A549 (cell line): ENCODE measurements at regions not wholly inside any gene's neighbourhood (a gene's known extent, or its start where the extent isn't known, plus 50 kb on each side); places are given as distances from the start of the nearest gene placed in this dataset.

Source experiments
- ATAC-seq, 2 experiments: fragments of 200-7000 bp in 1 of 2; fragments of >200 bp in 1 of 2; cut with Nextera tagmentation in 1 of 2; cut with Tn5 transposase in 1 of 2; 3 replicates each; pipeline versions ENCODE4 v1.8.0 to v1.9.1; 2018 to 2020; ENCODE audit warnings: mild to moderate bottlenecking in 1 of 2, moderate library complexity in 1 of 2
- CTCF ChIA-PET: fragments of 300-600 bp; sonication (Branson Sonifier 250); formaldehyde crosslinking; extraction: SDS; loops from one replicate; lab custom pipeline; 2021; ENCODE audit warnings: antibody characterized with exemption, inconsistent platforms; lab: Yijun Ruan, JAX
- POLR2A ChIA-PET: fragments of 350-600 bp; formaldehyde crosslinking; extraction: SDS; loops from one replicate; lab custom pipeline; 2021; ENCODE audit warnings: antibody characterized with exemption, inconsistent platforms; lab: Yijun Ruan, JAX
- DNase-seq, 2 experiments: peaks; one replicate each; pipeline versions ENCODE4 v3.0.0 to v3.0.0-alpha.2; 2011 to 2016; ENCODE audit warnings: low read depth in 1 of 2, low spot score in 1 of 2
- FAIRE-seq: peaks from 2 replicates; lab custom pipeline; 2011; peaks lifted over from hg19 to GRCh38; lab: Jason Lieb, UNC
- H3K27ac ChIP-seq, 2 experiments: fragments of >200 bp; sonication (Bioruptor Twin); formaldehyde crosslinking; 3 replicates each; pipeline ENCODE4 v1.5.1; 2016 to 2017
- H3K4me1 ChIP-seq: fragments of >200 bp; sonication (Bioruptor Twin); formaldehyde crosslinking; 3 replicates; pipeline ENCODE4 v1.6.1; 2016
- H3K4me2 ChIP-seq: fragments of >200 bp; sonication (Bioruptor Twin); formaldehyde crosslinking; 3 replicates; pipeline ENCODE4 v1.6.1; 2016
- H3K4me3 ChIP-seq: fragments of >200 bp; sonication (Bioruptor Twin); formaldehyde crosslinking; 3 replicates; pipeline ENCODE4 v1.5.1; 2016
- H3K9me3 ChIP-seq: fragments of >200 bp; sonication (Bioruptor Twin); formaldehyde crosslinking; 3 replicates; pipeline ENCODE4 v1.6.1; 2016
- BHLHE40 ChIP-seq: IDR thresholded peaks from 2 replicates; pipeline ENCODE4 v1.6.1; 2012; ENCODE audit warnings: low read depth, low read length, inconsistent platforms
- CHD4 ChIP-seq: fragments of 200-600 bp; sonication (generic); IDR thresholded peaks from 2 replicates; pipeline ENCODE4 v1.6.1; 2016; ENCODE audit warnings: antibody characterized with exemption, mild to moderate bottlenecking, borderline replicate concordance
- CTCF ChIP-seq: fragments of >200 bp; sonication (Bioruptor Twin); formaldehyde crosslinking; IDR thresholded peaks from 3 replicates; pipeline ENCODE4 v1.5.1; 2016
- EHMT2 ChIP-seq: fragments of 200-600 bp; sonication (generic); IDR thresholded peaks from 2 replicates; pipeline ENCODE4 v1.6.1; 2016; ENCODE audit warnings: antibody characterized with exemption, low read depth, mild to moderate bottlenecking, moderate library complexity
- ELK1 ChIP-seq: fragments of 150-350 bp; IDR thresholded peaks from 2 replicates; pipeline ENCODE4 v1.6.1; 2014; ENCODE audit warnings: low read depth, mild to moderate bottlenecking, low read length
- FOSL2 ChIP-seq, 2 experiments: fragments of 450-650 bp in 1 of 2; fragments of >200 bp in 1 of 2; sonication (Bioruptor Twin) in 1 of 2; formaldehyde crosslinking; IDR thresholded peaks; 2 replicates each; pipeline versions ENCODE4 v1.5.0 to v1.6.1; 2016 to 2020; ENCODE audit warnings: mild to moderate bottlenecking in 1 of 2, moderate library complexity in 1 of 2
- HDAC2 ChIP-seq: fragments of 200-600 bp; sonication (generic); IDR thresholded peaks from 2 replicates; pipeline ENCODE4 v1.6.1; 2016
- HES2 ChIP-seq: fragments of >200 bp; sonication (Bioruptor Twin); formaldehyde crosslinking; IDR thresholded peaks from 2 replicates; pipeline ENCODE4 v1.6.1; 2016
- HEYL ChIP-seq: fragments of 250-450 bp; sonication (Bioruptor Pico); IDR thresholded peaks from 2 replicates; pipeline ENCODE4 v1.8.0; 2021; ENCODE audit warnings: mild to moderate bottlenecking, moderate library complexity
- HMGXB4 ChIP-seq: fragments of 250-450 bp; sonication (Bioruptor Pico); IDR thresholded peaks from 2 replicates; pipeline ENCODE4 v1.5.0; 2021; ENCODE audit warnings: mild to moderate bottlenecking, moderate library complexity, borderline replicate concordance
- JUN ChIP-seq, 2 experiments: fragments of >200 bp; sonication (Bioruptor Twin); formaldehyde crosslinking; IDR thresholded peaks; 2 replicates in 1 of 2; 3 replicates in 1 of 2; pipeline ENCODE4 v1.6.1; 2016 to 2017
- JUNB ChIP-seq: fragments of >200 bp; sonication (Bioruptor Twin); formaldehyde crosslinking; IDR thresholded peaks from 2 replicates; pipeline ENCODE4 v1.6.1; 2016
- KDM5A ChIP-seq: fragments of 200-600 bp; sonication (generic); IDR thresholded peaks from 2 replicates; pipeline ENCODE4 v1.6.1; 2016; ENCODE audit warnings: antibody characterized with exemption, mild to moderate bottlenecking
- MAFK ChIP-seq: fragments of 450-650 bp; IDR thresholded peaks from 2 replicates; pipeline ENCODE4 v1.6.1; 2014; ENCODE audit not compliant: partially characterized antibody
- MYC ChIP-seq: IDR thresholded peaks from 2 replicates; pipeline ENCODE4 v1.6.1; 2012; ENCODE audit warnings: mild to moderate bottlenecking, inconsistent platforms, low read length, improper control_type of control experiment, borderline replicate concordance
- NPAS2 ChIP-seq: fragments of 250-450 bp; sonication (Bioruptor Pico); IDR thresholded peaks from 2 replicates; pipeline ENCODE4 v1.8.0; 2022; ENCODE audit warnings: mild to moderate bottlenecking, moderate library complexity, borderline replicate concordance
- PBX3 ChIP-seq: IDR thresholded peaks from 2 replicates; pipeline ENCODE4 v1.6.1; 2012
- PHF8 ChIP-seq: fragments of 200-600 bp; sonication (generic); IDR thresholded peaks from 2 replicates; pipeline ENCODE4 v1.6.1; 2016; ENCODE audit warnings: low read depth, mild to moderate bottlenecking, antibody characterized with exemption, moderate library complexity, borderline replicate concordance
- POLR2A ChIP-seq: IDR thresholded peaks from 2 replicates; pipeline ENCODE4 v1.6.1; 2012; ENCODE audit warnings: mild to moderate bottlenecking, low read length
- POLR2AphosphoS2 ChIP-seq: conservative IDR thresholded peaks from 2 replicates; pipeline ENCODE4 v1.6.1; 2012; ENCODE audit warnings: low read length, improper control_type of control experiment, inconsistent platforms
- RARB ChIP-seq: fragments of 250-450 bp; sonication (Bioruptor Pico); IDR thresholded peaks from 2 replicates; pipeline ENCODE4 v1.8.0; 2021; ENCODE audit warnings: mild to moderate bottlenecking, moderate library complexity
- RCOR1 ChIP-seq: fragments of 150-350 bp; IDR thresholded peaks from 2 replicates; pipeline ENCODE4 v1.6.1; 2014; ENCODE audit warnings: antibody characterized with exemption, low read length, low read depth
- RFX5 ChIP-seq: fragments of 450-650 bp; IDR thresholded peaks from 2 replicates; pipeline ENCODE4 v1.7.1; 2014; ENCODE audit warnings: antibody characterized with exemption, mild to moderate bottlenecking, moderate library complexity
- SMC3 ChIP-seq: fragments of >200 bp; sonication (Bioruptor Twin); formaldehyde crosslinking; IDR thresholded peaks from 3 replicates; pipeline ENCODE4 v1.6.1; 2018; ENCODE audit warnings: inconsistent platforms
- SREBF2 ChIP-seq: fragments of 450-650 bp; IDR thresholded peaks from 2 replicates; pipeline ENCODE4 v1.6.1; 2014; ENCODE audit warnings: mild to moderate bottlenecking, moderate library complexity
- USF2 ChIP-seq: fragments of 450-650 bp; IDR thresholded peaks from 2 replicates; pipeline ENCODE4 v1.6.1; 2014; ENCODE audit warnings: antibody characterized with exemption
- ZC3H11A ChIP-seq: fragments of 450-650 bp; IDR thresholded peaks from 2 replicates; pipeline ENCODE4 v1.6.1; 2014; ENCODE audit warnings: antibody characterized with exemption, mild to moderate bottlenecking
- ZNF302 ChIP-seq: fragments of 250-450 bp; sonication (Bioruptor Pico); IDR thresholded peaks from 2 replicates; pipeline ENCODE4 v1.9.0; 2021; ENCODE audit warnings: inconsistent platforms, mild to moderate bottlenecking, moderate library complexity
- ZSCAN20 ChIP-seq: fragments of 250-450 bp; sonication (Bioruptor Pico); IDR thresholded peaks from 2 replicates; pipeline ENCODE4 v1.8.0; 2022; ENCODE audit warnings: mild to moderate bottlenecking, moderate library complexity
- WGBS: methylation state at CpG from one replicate; pipeline ENCODE4 v1.1.6; 2017; ENCODE audit errors: missing lambda C conversion rate; 5-methylcytosine and 5-hydroxymethylcytosine counted together

GRCh38 chr4:138562544-138562991, 320.4 kb upstream of the SLC7A11 start (continued):
- TF ChIP-seq CTCF: no peak
- TF ChIP-seq ZC3H11A: no peak
- TF ChIP-seq SREBF2: no peak
- TF ChIP-seq EHMT2: no peak

- ChIA-PET CTCF (no interaction called here), POLR2A (no interaction called here)
- Histone ChIP-seq H3K4me3 (no peak overlapping the region), H3K4me1 (no peaks in the 10 kb centered on the region), H3K9me3 (no peaks in the 10 kb centered on the region), H3K4me2 (no peak overlapping the region), H3K27ac (no peak overlapping the region)
- FAIRE-seq (no peak), ATAC-seq (no peak), DNase-seq (no peak)
- TF ChIP-seq RARB (CRISPR knock-in tag): no peak
- TF ChIP-seq ELK1: no peak
- no peak for TF ChIP-seq HDAC2
- TF ChIP-seq HES2: no peak
- no peak for TF ChIP-seq RFX5
- TF ChIP-seq PBX3: no peak
- no peak for TF ChIP-seq USF2
- no peak for TF ChIP-seq POLR2AphosphoS2
- TF ChIP-seq JUN (IDR thresholded peaks at IDR 0.05): no peak
- TF ChIP-seq POLR2A: no peak
- no peak for TF ChIP-seq HEYL (CRISPR knock-in tag)
- no peak for TF ChIP-seq KDM5A
- TF ChIP-seq CHD4: no peak
- TF ChIP-seq ZNF302 (CRISPR knock-in tag): no peak
- TF ChIP-seq MAFK: no peak
- TF ChIP-seq PHF8: no peak
- TF ChIP-seq SMC3: no peak
- TF ChIP-seq BHLHE40: no peak
- WGBS: 90% methylated on average over 8 of the region's 18 CpGs
Measured at GRCh38 chr4:138561906-138562305, 319.8 kb upstream of the SLC7A11 start.

- H3K4me2 ChIP-seq: no peak overlapping the region
- POLR2A ChIA-PET: no interaction called here
- no peak overlapping the region for H3K27ac ChIP-seq
- DNase-seq (no peak), ATAC-seq (no peak), FAIRE-seq (no peak)
- no peaks in the 10 kb centered on the region for H3K9me3 ChIP-seq
- H3K4me1 ChIP-seq: no peaks in the 10 kb centered on the region
- no peak overlapping the region for H3K4me3 ChIP-seq
- CTCF ChIA-PET: no interaction called here
- 86% methylated on average over 36 of the region's 40 CpGs for WGBS
- TF ChIP-seq NPAS2 (CRISPR knock-in tag) (no peak), JUNB (no peak), PBX3 (no peak), ZC3H11A (no peak), HMGXB4 (CRISPR knock-in tag) (no peak), HDAC2 (no peak), FOSL2 (IDR thresholded peaks at IDR 0.05) (no peak), FOSL2 (CRISPR knock-in tag; IDR thresholded peaks at IDR 0.05) (no peak), ZSCAN20 (CRISPR knock-in tag) (no peak), RCOR1 (no peak), RFX5 (no peak), MYC (no peak), CHD4 (no peak), PHF8 (no peak)
Measured at GRCh38 chr4:138561276-138561880, 319.2 kb upstream of the SLC7A11 start.
